HEK293 (cell line): ENCODE measurements at regions not wholly inside any gene's neighbourhood (a gene's known extent, or its start where the extent isn't known, plus 50 kb on each side); places are given as distances from the start of the nearest gene placed in this dataset.

Source experiments
- BCL11A ChIP-seq: fragments of 450-650 bp; formaldehyde crosslinking; IDR thresholded peaks from 2 replicates; pipeline ENCODE4 v1.5.1; 2016; ENCODE audit warnings: low read depth, missing biosample characterization, missing genetic modification characterization
- KLF1 ChIP-seq: fragments of 450-650 bp; formaldehyde crosslinking; IDR thresholded peaks from 2 replicates; pipeline ENCODE4 v1.5.1; 2016; ENCODE audit warnings: missing biosample characterization, missing genetic modification characterization
- ZNF133 ChIP-seq: fragments of 450-650 bp; formaldehyde crosslinking; IDR thresholded peaks from 2 replicates; pipeline ENCODE4 v1.5.1; 2016; ENCODE audit warnings: missing biosample characterization, missing genetic modification characterization
- ZNF140 ChIP-seq: fragments of 450-650 bp; formaldehyde crosslinking; IDR thresholded peaks from 2 replicates; pipeline ENCODE4 v1.5.1; 2016; ENCODE audit warnings: missing biosample characterization, missing genetic modification characterization
- TF ChIP-seq, protein P1 (sequence below): fragments of 450-650 bp; formaldehyde crosslinking; IDR thresholded peaks from 2 replicates; pipeline ENCODE4 v1.5.1; 2016; ENCODE audit warnings: missing biosample characterization, missing genetic modification characterization
- TF ChIP-seq, protein P2 (sequence below): fragments of 450-650 bp; formaldehyde crosslinking; IDR thresholded peaks from 2 replicates; pipeline ENCODE4 v1.5.1; 2016; ENCODE audit warnings: missing biosample characterization, missing genetic modification characterization

DNA sequence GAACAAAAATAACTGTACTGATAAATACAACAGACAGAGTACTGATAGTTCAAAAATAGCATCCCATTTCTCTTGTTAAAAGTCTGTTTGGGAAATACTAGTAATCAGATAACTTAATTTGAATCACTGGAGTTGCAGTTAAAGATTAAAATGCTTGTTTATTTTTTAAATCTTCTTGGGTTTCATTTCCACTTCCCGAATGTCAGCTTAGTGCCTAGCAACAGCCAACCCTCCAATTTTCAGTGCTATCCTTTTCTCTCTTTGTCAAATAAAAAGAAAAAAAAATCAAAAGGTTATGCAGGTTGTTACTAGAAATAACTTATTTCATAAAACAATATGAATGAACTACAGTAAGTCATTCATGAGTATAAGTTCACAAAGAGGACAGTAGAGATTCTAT is 257.7 kb upstream of the STXBP5 start:
- TF ChIP-seq, protein P1, sequence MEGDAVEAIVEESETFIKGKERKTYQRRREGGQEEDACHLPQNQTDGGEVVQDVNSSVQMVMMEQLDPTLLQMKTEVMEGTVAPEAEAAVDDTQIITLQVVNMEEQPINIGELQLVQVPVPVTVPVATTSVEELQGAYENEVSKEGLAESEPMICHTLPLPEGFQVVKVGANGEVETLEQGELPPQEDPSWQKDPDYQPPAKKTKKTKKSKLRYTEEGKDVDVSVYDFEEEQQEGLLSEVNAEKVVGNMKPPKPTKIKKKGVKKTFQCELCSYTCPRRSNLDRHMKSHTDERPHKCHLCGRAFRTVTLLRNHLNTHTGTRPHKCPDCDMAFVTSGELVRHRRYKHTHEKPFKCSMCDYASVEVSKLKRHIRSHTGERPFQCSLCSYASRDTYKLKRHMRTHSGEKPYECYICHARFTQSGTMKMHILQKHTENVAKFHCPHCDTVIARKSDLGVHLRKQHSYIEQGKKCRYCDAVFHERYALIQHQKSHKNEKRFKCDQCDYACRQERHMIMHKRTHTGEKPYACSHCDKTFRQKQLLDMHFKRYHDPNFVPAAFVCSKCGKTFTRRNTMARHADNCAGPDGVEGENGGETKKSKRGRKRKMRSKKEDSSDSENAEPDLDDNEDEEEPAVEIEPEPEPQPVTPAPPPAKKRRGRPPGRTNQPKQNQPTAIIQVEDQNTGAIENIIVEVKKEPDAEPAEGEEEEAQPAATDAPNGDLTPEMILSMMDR (tag by site-specific recombination), result no peak
- TF ChIP-seq, protein P2, sequence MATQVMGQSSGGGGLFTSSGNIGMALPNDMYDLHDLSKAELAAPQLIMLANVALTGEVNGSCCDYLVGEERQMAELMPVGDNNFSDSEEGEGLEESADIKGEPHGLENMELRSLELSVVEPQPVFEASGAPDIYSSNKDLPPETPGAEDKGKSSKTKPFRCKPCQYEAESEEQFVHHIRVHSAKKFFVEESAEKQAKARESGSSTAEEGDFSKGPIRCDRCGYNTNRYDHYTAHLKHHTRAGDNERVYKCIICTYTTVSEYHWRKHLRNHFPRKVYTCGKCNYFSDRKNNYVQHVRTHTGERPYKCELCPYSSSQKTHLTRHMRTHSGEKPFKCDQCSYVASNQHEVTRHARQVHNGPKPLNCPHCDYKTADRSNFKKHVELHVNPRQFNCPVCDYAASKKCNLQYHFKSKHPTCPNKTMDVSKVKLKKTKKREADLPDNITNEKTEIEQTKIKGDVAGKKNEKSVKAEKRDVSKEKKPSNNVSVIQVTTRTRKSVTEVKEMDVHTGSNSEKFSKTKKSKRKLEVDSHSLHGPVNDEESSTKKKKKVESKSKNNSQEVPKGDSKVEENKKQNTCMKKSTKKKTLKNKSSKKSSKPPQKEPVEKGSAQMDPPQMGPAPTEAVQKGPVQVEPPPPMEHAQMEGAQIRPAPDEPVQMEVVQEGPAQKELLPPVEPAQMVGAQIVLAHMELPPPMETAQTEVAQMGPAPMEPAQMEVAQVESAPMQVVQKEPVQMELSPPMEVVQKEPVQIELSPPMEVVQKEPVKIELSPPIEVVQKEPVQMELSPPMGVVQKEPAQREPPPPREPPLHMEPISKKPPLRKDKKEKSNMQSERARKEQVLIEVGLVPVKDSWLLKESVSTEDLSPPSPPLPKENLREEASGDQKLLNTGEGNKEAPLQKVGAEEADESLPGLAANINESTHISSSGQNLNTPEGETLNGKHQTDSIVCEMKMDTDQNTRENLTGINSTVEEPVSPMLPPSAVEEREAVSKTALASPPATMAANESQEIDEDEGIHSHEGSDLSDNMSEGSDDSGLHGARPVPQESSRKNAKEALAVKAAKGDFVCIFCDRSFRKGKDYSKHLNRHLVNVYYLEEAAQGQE (tag by site-specific recombination), result no peak
- TF ChIP-seq BCL11A (tag by site-specific recombination) (no peak), KLF1 (tag by site-specific recombination) (no peak), ZNF133 (no peak), ZNF140 (tag by site-specific recombination) (no peak)
